Mesothelial cell of epicardium (in vitro differentiated cells): ENCODE measurements at regions not wholly inside any gene's neighbourhood (a gene's known extent, or its start where the extent isn't known, plus 50 kb on each side); places are given as distances from the start of the nearest gene placed in this dataset.
"Not testable (repeated sequence)": the region's sequence is repeated elsewhere in the genome, so short reads cannot be mapped to it uniquely, and the experiment has no call there.

Experiments
- DNase-seq, 2 experiments: peaks; one replicate each; pipeline ENCODE4 v3.0.0; 2021; ENCODE audit warnings: low spot score in 2 of 2; ENCODE audit not compliant: unreplicated experiment in 2 of 2
- H3K27ac Mint-ChIP-seq: 2 replicates; pipeline ENCODE4 v1.8.0; 2021; ENCODE audit warnings: mixed read lengths
- H3K27me3 Mint-ChIP-seq: 2 replicates; pipeline ENCODE4 v1.8.0; 2021; ENCODE audit warnings: low read depth, mixed read lengths
- H3K36me3 Mint-ChIP-seq: 2 replicates; pipeline ENCODE4 v1.8.0; 2021; ENCODE audit warnings: mixed read lengths
- H3K4me1 Mint-ChIP-seq: 2 replicates; pipeline ENCODE4 v1.8.0; 2021; ENCODE audit warnings: mixed read lengths
- H3K4me3 Mint-ChIP-seq: 2 replicates; pipeline ENCODE4 v1.8.0; 2021; ENCODE audit warnings: mild to moderate bottlenecking, moderate library complexity, mixed read lengths
- H3K9me3 Mint-ChIP-seq: 2 replicates; pipeline ENCODE4 v1.8.0; 2021; ENCODE audit warnings: mixed read lengths
- CTCF ChIP-seq: fragments of 200-600 bp; sonication (generic); IDR thresholded peaks from one replicate; pipeline ENCODE4 v1.5.0; 2021; ENCODE audit warnings: antibody characterized with exemption; ENCODE audit not compliant: unreplicated experiment

GRCh38 chrX:45497290-45497689, 296.6 kb upstream of the DIPK2B start:
- Mint-ChIP-seq H3K9me3 (peaks cover 85% of the 10 kb centered on the region), H3K27me3 (no peaks in the 10 kb centered on the region), H3K36me3 (peaks cover 8% of the 10 kb centered on the region), H3K4me1 (no peaks in the 10 kb centered on the region), H3K4me3 (no peak overlapping the region), H3K27ac (no peak overlapping the region)
- no peak for DNase-seq
- TF ChIP-seq CTCF: no peak

GRCh38 chrX:45485719-45486118, 285.0 kb upstream of the DIPK2B start:
- H3K4me3 Mint-ChIP-seq: no peak overlapping the region
- H3K27me3 Mint-ChIP-seq: no peaks in the 10 kb centered on the region
- no peak for TF ChIP-seq CTCF
- no peak for DNase-seq
- H3K4me1 Mint-ChIP-seq: no peaks in the 10 kb centered on the region
- H3K27ac Mint-ChIP-seq: no peak overlapping the region
- H3K36me3 Mint-ChIP-seq: no peaks in the 10 kb centered on the region
- H3K9me3 Mint-ChIP-seq: peaks cover 49% of the 10 kb centered on the region

GRCh38 chrX:45479835-45480422, 279.3 kb upstream of the DIPK2B start:
- no peak overlapping the region for H3K27ac Mint-ChIP-seq
- H3K4me3 Mint-ChIP-seq: no peak overlapping the region
- no peak for DNase-seq
- no peaks in the 10 kb centered on the region for H3K4me1 Mint-ChIP-seq
- no peaks in the 10 kb centered on the region for H3K36me3 Mint-ChIP-seq
- H3K27me3 Mint-ChIP-seq: no peaks in the 10 kb centered on the region
- H3K9me3 Mint-ChIP-seq: peaks cover 60% of the 10 kb centered on the region
- TF ChIP-seq CTCF: no peak

GRCh38 chrX:45479196-45479834, 278.6 kb upstream of the DIPK2B start:
- DNase-seq: no peak
- Mint-ChIP-seq H3K9me3 (peaks cover 60% of the 10 kb centered on the region), H3K36me3 (no peaks in the 10 kb centered on the region), H3K27ac (no peak overlapping the region), H3K4me3 (no peak overlapping the region), H3K27me3 (no peaks in the 10 kb centered on the region), H3K4me1 (no peaks in the 10 kb centered on the region)
- no peak for TF ChIP-seq CTCF

- DNase-seq: no peak
- TF ChIP-seq CTCF: no peak
- no peaks in the 10 kb centered on the region for H3K27me3 Mint-ChIP-seq
- H3K4me3 Mint-ChIP-seq: no peak overlapping the region
- H3K9me3 Mint-ChIP-seq: peaks cover 70% of the 10 kb centered on the region
- H3K4me1 Mint-ChIP-seq: no peaks in the 10 kb centered on the region
- H3K27ac Mint-ChIP-seq: no peak overlapping the region
- H3K36me3 Mint-ChIP-seq: peaks cover 1% of the 10 kb centered on the region
These were observed 272.3 kb upstream of the DIPK2B start for GRCh38 chrX:45472968-45473367.

- H3K4me3 Mint-ChIP-seq, DNase-seq, H3K27me3 Mint-ChIP-seq, H3K4me1 Mint-ChIP-seq, H3K36me3 Mint-ChIP-seq, H3K27ac Mint-ChIP-seq: not testable (repeated sequence)
- peaks cover 69% of the 10 kb centered on the region for H3K9me3 Mint-ChIP-seq
These were observed 266.9 kb upstream of the DIPK2B start for GRCh38 chrX:45467537-45467936.

GRCh38 chrX:45455732-45456131, 255.1 kb upstream of the DIPK2B start:
- not testable (repeated sequence) for H3K27ac Mint-ChIP-seq, H3K4me3 Mint-ChIP-seq, H3K4me1 Mint-ChIP-seq, DNase-seq, H3K27me3 Mint-ChIP-seq, H3K36me3 Mint-ChIP-seq
- H3K9me3 Mint-ChIP-seq: peaks cover 64% of the 10 kb centered on the region
